ENCODE measurements at regions not wholly inside any gene's neighbourhood (a gene's known extent, or its start where the extent isn't known, plus 50 kb on each side); places are given as distances from the start of the nearest gene placed in this dataset.

DNA sequence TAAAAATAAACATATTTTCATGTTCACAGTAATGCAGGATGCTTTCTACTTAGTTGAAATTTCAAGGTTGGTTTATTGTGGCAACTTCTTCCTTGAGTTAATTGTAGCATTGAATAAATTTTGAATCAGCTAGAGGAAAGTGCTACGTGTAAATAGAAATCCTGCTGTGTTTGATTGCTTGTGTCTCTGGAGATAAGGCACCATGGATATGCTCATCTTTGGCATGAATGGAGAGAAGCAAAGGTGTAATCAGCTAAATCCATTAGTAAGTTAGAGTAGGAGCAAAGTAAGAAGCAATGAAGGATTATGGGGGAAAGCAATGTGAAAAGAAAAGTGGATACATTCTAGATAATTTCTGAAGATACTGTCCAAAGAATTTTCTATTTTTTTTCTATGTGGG, 331.1 kb downstream of the PTPRC start:
- Histone ChIP-seq H3K4me2 (ENCODE audit: low read depth, low read length) (no peak overlapping the region), H3K27me3 (ENCODE audit: control insufficient read depth in 1 of 2, insufficient read depth in 2 of 2, low read length in 2 of 2) (no peaks in the 10 kb centered on the region), H3K4me3 (replicated peaks in 1 of 3; ENCODE audit: insufficient read depth in 1 of 3, low read depth in 2 of 3, low read length in 3 of 3) (no peak overlapping the region), H3K79me2 (ENCODE audit: insufficient read depth, low read length) (no peaks in the 10 kb centered on the region), H3K9ac (ENCODE audit: insufficient read depth, low read depth, low read length) (no peak overlapping the region), H3K4me1 (ENCODE audit: insufficient read depth, low read length) (no peaks in the 10 kb centered on the region), H3K9me3 (ENCODE audit: low read length) (no peaks in the 10 kb centered on the region), H3K27ac (ENCODE audit: extremely low read length, insufficient read depth, low read length) (no peak overlapping the region), H4K20me1 (ENCODE audit: insufficient read depth, low read length) (no peaks in the 10 kb centered on the region), H3K36me3 (replicated peaks in 1 of 2; ENCODE audit: control insufficient read depth in 1 of 2, insufficient read depth in 2 of 2, low read length in 2 of 2) (no peaks in the 10 kb centered on the region), H2AFZ (ENCODE audit: low read length) (no peak overlapping the region)
- FAIRE-seq (no peak), DNase-seq (ENCODE audit: low spot score) (no peak), ATAC-seq (no peak)
- TF ChIP-seq, protein P1, sequence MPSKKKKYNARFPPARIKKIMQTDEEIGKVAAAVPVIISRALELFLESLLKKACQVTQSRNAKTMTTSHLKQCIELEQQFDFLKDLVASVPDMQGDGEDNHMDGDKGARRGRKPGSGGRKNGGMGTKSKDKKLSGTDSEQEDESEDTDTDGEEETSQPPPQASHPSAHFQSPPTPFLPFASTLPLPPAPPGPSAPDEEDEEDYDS (CRISPR knock-in tag; IDR thresholded peaks at IDR 0.05), result no peak
- TF ChIP-seq MAZ (IDR thresholded peaks at IDR 0.05; ENCODE audit: borderline replicate concordance, low read depth, low read length), result no peak
- no peak for TF ChIP-seq MAZ (CRISPR knock-in tag; IDR thresholded peaks at IDR 0.05; ENCODE audit: low read depth)
- no peak for TF ChIP-seq ZFP36L2 (CRISPR knock-in tag; IDR thresholded peaks at IDR 0.05)
- TF ChIP-seq EHMT2 (IDR thresholded peaks at IDR 0.05; ENCODE audit: borderline replicate concordance, low read depth, low read length), result no peak
- no peak for TF ChIP-seq TBX2 (CRISPR knock-in tag; IDR thresholded peaks at IDR 0.05; ENCODE audit: borderline replicate concordance)
- TF ChIP-seq SIN3A (IDR thresholded peaks at IDR 0.05; ENCODE audit: borderline replicate concordance, low read depth, low read length), result no peak
- no peak for TF ChIP-seq PHF5A (CRISPR knock-in tag; IDR thresholded peaks at IDR 0.05; ENCODE audit: low read depth, unreplicated experiment)
- TF ChIP-seq FOXO4 (CRISPR knock-in tag; conservative IDR thresholded peaks at IDR 0.05), result no peak
- in situ Hi-C loops (cut with HindIII; ENCODE audit: extremely low pct_ligation_motif_present, low pct_unique_long_range_greater_than_20kb) (no loop called here), intact Hi-C loops (cut with micrococcal nuclease; ENCODE audit: unreplicated experiment) (no loop called here)
- WGBS (ENCODE audit: low lambda C conversion rate), result 50% methylated on average over 1 of the region's 1 CpG
- BruUV-seq (replicated peaks), result no TSS peak
- ChIA-PET CTCF (ENCODE audit: low intra/inter-chr PET ratio, low total read pairs) (no interaction called here), POLR2A (no interaction called here)
